Testis (tissue), 2 donors: ENCODE measurements at regions not wholly inside any gene's neighbourhood (a gene's known extent, or its start where the extent isn't known, plus 50 kb on each side); places are given as distances from the start of the nearest gene placed in this dataset.

Experiments used
- POLR2A ChIP-seq: fragments of 450-650 bp; IDR thresholded peaks from one replicate; pipeline ENCODE4 v1.6.1; 2017; ENCODE audit warnings: antibody characterized with exemption, mild to moderate bottlenecking, moderate library complexity
- TF ChIP-seq, protein P1 (sequence below), 3 experiments: fragments of 450-650 bp in 2 of 3; fragments of 200-600 bp in 1 of 3; sonication (generic) in 1 of 3; IDR thresholded peaks; one replicate each; pipeline ENCODE4 v1.5.1; 2016 to 2019; ENCODE audit warnings: antibody characterized with exemption in 3 of 3, mild to moderate bottlenecking in 2 of 3, moderate library complexity in 1 of 3

DNA sequence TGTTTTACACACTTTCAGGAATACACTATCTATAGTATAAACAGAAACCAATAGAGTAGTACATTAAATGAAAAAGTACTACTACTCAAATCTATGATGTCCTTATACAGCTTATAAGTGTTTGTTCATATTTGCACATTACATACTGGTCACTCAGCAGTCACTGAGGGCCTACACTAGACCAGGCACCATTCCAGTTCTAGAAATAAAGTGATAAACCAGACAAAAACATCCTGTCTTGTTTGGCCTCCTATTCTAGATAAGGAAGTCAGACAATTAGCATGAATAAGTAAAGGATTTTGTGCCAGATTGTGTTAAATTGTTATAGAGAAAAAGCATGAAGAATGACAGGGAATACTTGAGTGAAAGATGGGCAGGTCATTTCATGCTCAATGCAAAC lies 219.0 kb downstream of the CRPPA start:
- TF ChIP-seq POLR2A: no peak
- TF ChIP-seq, protein P1, sequence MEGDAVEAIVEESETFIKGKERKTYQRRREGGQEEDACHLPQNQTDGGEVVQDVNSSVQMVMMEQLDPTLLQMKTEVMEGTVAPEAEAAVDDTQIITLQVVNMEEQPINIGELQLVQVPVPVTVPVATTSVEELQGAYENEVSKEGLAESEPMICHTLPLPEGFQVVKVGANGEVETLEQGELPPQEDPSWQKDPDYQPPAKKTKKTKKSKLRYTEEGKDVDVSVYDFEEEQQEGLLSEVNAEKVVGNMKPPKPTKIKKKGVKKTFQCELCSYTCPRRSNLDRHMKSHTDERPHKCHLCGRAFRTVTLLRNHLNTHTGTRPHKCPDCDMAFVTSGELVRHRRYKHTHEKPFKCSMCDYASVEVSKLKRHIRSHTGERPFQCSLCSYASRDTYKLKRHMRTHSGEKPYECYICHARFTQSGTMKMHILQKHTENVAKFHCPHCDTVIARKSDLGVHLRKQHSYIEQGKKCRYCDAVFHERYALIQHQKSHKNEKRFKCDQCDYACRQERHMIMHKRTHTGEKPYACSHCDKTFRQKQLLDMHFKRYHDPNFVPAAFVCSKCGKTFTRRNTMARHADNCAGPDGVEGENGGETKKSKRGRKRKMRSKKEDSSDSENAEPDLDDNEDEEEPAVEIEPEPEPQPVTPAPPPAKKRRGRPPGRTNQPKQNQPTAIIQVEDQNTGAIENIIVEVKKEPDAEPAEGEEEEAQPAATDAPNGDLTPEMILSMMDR (IDR thresholded peaks at IDR 0.05): no peak
